Body of pancreas (tissue), 4 donors: ENCODE measurements at regions not wholly inside any gene's neighbourhood (a gene's known extent, or its start where the extent isn't known, plus 50 kb on each side); places are given as distances from the start of the nearest gene placed in this dataset.

Experiments
- ATAC-seq: fragments of 150-250 bp; one replicate; pipeline ENCODE4 v1.9.1; 2016
- DNase-seq, 4 donors: peaks; one replicate each; pipeline ENCODE4 v3.0.0-alpha.2; 2019
- H3K27ac ChIP-seq, 4 donors: fragments of 200-600 bp; sonication (generic); 1 replicate in 3 of 4; 2 replicates in 1 of 4; pipeline versions ENCODE4 v1.5.1 to v1.6.1; 2016 to 2019; ENCODE audit warnings: mild to moderate bottlenecking in 1 of 4, mixed read lengths in 1 of 4, moderate library complexity in 1 of 4
- H3K27me3 ChIP-seq, 2 donors: fragments of 200-600 bp; sonication (generic); one replicate each; pipeline ENCODE4 v1.6.0; 2016; ENCODE audit warnings: mild to moderate bottlenecking in 1 of 2
- H3K36me3 ChIP-seq, 2 donors: fragments of 200-600 bp; sonication (generic); replicated peaks in 1 of 2; 2 replicates each; pipeline ENCODE4 v1.5.1; 2016; ENCODE audit warnings: low read depth in 2 of 2; ENCODE audit not compliant: insufficient read depth in 1 of 2
- H3K4me1 ChIP-seq: fragments of 200-600 bp; sonication (generic); one replicate; pipeline ENCODE4 v1.6.0; 2016
- H3K4me3 ChIP-seq, 2 donors: fragments of 200-600 bp; sonication (generic); 1 replicate in 1 of 2; 2 replicates in 1 of 2; pipeline ENCODE4 v1.5.1; 2016 to 2019
- H3K9me3 ChIP-seq, 3 donors: fragments of 200-600 bp; sonication (generic); 1 replicate in 2 of 3; 2 replicates in 1 of 3; pipeline ENCODE4 v1.5.1; 2016
- POLR2A ChIP-seq, 3 donors: fragments of 450-650 bp; IDR thresholded peaks; one replicate each; pipeline ENCODE4 v1.6.1; 2016; ENCODE audit warnings: antibody characterized with exemption in 3 of 3, mild to moderate bottlenecking in 2 of 3
- WGBS, 2 donors: methylation state at CpG; one replicate each; pipeline ENCODE4 v1.1.5; 2017; 5-methylcytosine and 5-hydroxymethylcytosine counted together
- intact Hi-C: fragments of 100-400 bp; cut with DNase I; formaldehyde crosslinking; loops from one replicate; pipeline ENCODE4 v1.15.1; 2023
- TF ChIP-seq, protein P1 (sequence below), 7 experiments: fragments of 450-650 bp in 4 of 7; fragments of 200-600 bp in 3 of 7; sonication (generic) in 3 of 7; IDR thresholded peaks; one replicate each; pipeline ENCODE4 v1.5.1; 2016 to 2019; ENCODE audit warnings: antibody characterized with exemption in 7 of 7

DNA sequence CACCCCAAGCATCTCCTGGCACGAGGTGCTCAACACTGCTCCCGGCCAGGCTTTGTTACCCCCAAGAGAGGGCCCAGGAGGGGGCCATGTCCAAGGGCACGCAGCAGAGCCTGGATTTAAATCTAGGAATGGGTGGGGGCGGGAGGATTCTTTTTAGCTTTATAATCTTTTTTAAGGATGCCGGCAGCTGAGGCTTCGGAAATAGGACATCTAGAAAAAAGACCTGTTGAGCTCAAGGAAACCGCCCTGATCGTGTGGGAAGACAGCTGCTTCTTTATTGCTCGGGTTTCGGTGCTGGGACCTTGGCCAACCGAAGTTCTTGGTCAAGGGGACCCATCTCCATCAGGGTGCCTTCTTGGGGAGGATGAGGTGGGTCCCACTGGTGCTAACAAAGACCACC lies 317.9 kb downstream of the CTTN start:
- TF ChIP-seq, protein P1, sequence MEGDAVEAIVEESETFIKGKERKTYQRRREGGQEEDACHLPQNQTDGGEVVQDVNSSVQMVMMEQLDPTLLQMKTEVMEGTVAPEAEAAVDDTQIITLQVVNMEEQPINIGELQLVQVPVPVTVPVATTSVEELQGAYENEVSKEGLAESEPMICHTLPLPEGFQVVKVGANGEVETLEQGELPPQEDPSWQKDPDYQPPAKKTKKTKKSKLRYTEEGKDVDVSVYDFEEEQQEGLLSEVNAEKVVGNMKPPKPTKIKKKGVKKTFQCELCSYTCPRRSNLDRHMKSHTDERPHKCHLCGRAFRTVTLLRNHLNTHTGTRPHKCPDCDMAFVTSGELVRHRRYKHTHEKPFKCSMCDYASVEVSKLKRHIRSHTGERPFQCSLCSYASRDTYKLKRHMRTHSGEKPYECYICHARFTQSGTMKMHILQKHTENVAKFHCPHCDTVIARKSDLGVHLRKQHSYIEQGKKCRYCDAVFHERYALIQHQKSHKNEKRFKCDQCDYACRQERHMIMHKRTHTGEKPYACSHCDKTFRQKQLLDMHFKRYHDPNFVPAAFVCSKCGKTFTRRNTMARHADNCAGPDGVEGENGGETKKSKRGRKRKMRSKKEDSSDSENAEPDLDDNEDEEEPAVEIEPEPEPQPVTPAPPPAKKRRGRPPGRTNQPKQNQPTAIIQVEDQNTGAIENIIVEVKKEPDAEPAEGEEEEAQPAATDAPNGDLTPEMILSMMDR (IDR thresholded peaks at IDR 0.05) = no peak
- TF ChIP-seq POLR2A (IDR thresholded peaks at IDR 0.05) = no peak
- ATAC-seq (no peak), DNase-seq (no peak)
- no peaks in the 10 kb centered on the region for H3K9me3 ChIP-seq
- intact Hi-C loops = no loop called here
- H3K4me1 ChIP-seq = no peaks in the 10 kb centered on the region
- H3K4me3 ChIP-seq = no peak overlapping the region
- no peak overlapping the region for H3K27ac ChIP-seq
- H3K27me3 ChIP-seq = no peaks in the 10 kb centered on the region
- WGBS, 2 donors = 87% methylated on average over 10 to 11 of the region's 11 CpGs
- H3K36me3 ChIP-seq = no peaks in the 10 kb centered on the region

DNA sequence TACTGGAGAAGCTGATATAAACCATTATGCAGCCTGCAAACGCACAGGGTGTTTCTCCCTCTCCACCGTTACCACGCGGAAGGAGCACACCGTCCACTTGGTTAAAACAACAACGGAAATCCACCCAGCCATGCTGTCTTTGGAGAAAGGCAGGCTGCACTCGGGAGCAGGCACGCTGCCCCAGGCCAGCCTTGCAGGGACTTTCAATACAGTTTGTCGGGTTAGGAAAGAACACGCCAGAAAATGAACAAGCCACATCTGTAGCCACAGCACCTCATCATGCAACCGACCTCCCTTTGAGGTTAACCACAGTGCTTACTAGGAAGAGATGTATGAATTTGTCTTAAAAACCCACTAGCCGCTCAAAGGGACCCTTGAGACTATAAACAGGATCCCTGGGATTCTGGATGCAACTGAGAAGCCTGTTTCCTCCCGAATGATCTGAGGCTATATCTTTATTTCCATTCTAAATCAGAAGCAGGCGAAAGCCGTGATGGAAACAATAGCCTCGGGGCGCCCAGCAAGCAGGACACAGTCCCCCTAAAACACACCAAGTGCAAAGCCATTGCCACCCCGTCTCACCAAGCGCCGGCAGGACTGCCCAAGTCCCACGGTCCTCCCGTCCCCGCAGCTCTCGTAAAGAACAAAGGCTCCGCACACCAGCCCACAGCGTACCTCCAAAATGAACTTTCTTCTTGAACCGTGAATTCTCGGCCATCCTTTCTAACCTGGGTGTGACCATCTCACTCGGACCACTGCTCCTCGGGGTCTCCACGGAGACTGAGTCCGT lies 318.9 kb downstream of the CTTN start:
- intact Hi-C loops = no loop called here
- TF ChIP-seq, protein P1 (IDR thresholded peaks at IDR 0.05) = no peak
- TF ChIP-seq POLR2A (IDR thresholded peaks at IDR 0.05) = no peak
- no peak for ATAC-seq
- WGBS, 2 donors = 84 to 91% methylated on average over 31 to 32 of the region's 32 CpGs
- no peak for DNase-seq
- Histone ChIP-seq H3K27ac (no peak overlapping the region), H3K27me3 (no peaks in the 10 kb centered on the region), H3K4me3 (no peak overlapping the region), H3K4me1 (no peaks in the 10 kb centered on the region), H3K9me3 (no peaks in the 10 kb centered on the region), H3K36me3 (no peaks in the 10 kb centered on the region)

DNA sequence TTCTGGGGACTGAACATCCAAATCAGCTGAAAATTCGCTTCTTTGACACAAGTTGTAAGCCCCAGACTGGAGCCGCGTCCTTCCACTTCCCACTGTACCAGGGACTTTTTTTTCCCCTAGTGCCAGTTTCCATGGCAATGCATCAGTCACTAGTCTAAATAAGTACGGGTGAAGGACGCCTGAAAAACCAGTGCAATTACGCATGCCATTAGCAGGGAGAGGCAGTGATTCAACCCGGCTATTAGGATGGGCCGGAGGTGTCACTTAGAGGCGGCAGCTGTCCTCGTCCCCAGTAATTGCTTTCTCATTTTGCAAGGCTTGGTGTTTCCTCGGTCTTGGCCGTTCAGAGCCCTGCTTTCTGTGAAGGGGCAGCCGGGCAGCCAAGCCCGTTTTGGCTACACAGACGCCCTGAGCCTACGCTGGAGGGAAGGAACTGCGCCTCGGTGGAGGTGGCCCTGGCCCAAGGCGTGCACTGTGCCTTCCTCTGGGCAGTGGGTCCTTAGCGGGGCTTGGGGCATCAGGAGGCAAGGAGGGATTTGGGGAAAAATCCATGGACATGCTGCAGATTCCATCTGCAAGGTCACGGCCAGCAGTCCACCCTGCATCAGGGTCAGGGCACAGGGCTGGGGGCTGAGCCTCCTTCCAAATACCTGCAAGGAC lies 319.7 kb downstream of the CTTN start:
- TF ChIP-seq, protein P1 (IDR thresholded peaks at IDR 0.05) = no peak
- no peak for TF ChIP-seq POLR2A (IDR thresholded peaks at IDR 0.05)
- no peak for DNase-seq
- no peaks in the 10 kb centered on the region for H3K27me3 ChIP-seq
- no peaks in the 10 kb centered on the region for H3K9me3 ChIP-seq
- H3K4me3 ChIP-seq = no peak overlapping the region
- no peaks in the 10 kb centered on the region for H3K4me1 ChIP-seq
- intact Hi-C loops = no loop called here
- WGBS, 2 donors = 73 to 82% methylated on average over 15 to 21 of the region's 21 CpGs
- no peaks in the 10 kb centered on the region for H3K36me3 ChIP-seq
- no peak for ATAC-seq
- H3K27ac ChIP-seq = no peak overlapping the region

DNA sequence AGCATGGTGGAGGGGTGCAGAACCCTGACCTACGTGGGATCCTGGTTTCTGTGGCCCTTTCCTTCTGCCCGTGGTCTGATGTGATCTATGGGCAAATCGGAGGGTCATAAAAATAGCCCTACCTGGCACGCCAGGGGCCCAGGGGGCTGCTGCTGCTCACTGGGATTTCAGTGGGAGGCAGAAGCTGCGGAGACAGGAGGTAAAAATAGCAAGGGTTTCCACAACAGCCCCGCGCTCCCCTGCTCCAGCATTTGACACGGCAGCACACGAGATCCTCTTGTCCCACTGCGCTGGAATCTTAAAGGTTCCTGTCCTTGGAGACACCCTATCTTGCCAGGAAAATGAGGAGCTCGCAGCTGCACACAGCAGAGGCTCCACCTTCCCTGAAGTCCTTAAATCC lies 321.2 kb downstream of the CTTN start:
- no peaks in the 10 kb centered on the region for H3K27me3 ChIP-seq
- H3K4me3 ChIP-seq = no peak overlapping the region
- no peak overlapping the region for H3K27ac ChIP-seq
- no peaks in the 10 kb centered on the region for H3K4me1 ChIP-seq
- no peaks in the 10 kb centered on the region for H3K36me3 ChIP-seq
- DNase-seq = no peak
- no peaks in the 10 kb centered on the region for H3K9me3 ChIP-seq
- TF ChIP-seq, protein P1 (IDR thresholded peaks at IDR 0.05) = no peak
- no peak for TF ChIP-seq POLR2A (IDR thresholded peaks at IDR 0.05)
- no peak for ATAC-seq
- intact Hi-C loops = no loop called here
- WGBS, 2 donors = 85 to 88% methylated on average over 7 to 11 of the region's 11 CpGs
